ENCODE measurements at regions not wholly inside any gene's neighbourhood (a gene's known extent, or its start where the extent isn't known, plus 50 kb on each side); places are given as distances from the start of the nearest gene placed in this dataset.

DNA sequence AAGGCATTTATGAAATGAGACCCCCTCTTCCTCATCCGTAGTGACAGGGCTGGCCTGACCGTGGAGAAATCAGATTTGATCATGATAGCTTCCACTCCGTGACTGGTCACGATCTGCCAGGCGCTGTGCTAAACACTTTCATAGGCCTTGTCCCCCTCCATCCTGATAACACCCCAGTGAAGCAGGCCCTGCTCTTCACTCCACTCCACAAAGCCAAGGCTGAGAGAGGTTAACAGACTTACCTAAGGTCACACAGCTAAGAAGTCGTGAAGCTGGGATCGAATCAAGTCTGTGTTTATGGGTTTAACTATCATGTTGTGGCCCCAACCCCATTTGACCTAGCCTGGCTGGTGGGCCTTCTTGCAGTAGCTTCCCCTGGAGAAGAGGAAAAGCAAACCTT is 53.3 kb upstream of the IL17B start:
- 50 to 59% methylated on average over 7 of the region's 7 CpGs for WGBS, 2 donors
- Histone ChIP-seq H3K27me3 (no peaks in the 10 kb centered on the region), H3K27ac (peak overlapping the region in 9 of 10 donors; percentile 23 to 97 (median 55)), H3K36me3 (peaks cover 0 to 42% (median 16%) of the 10 kb centered on the region in 9 donors), H3K4me3 (no peak overlapping the region), H3K4me1 (peaks cover 17 to 68% (median 33%) of the 10 kb centered on the region in 9 donors), H3K9me3 (no peaks in the 10 kb centered on the region)
- DNase-seq (no peak), ATAC-seq (peak in 7 of 8 donors; percentile 0 to 3 (median 1))
- TF ChIP-seq, protein P1, sequence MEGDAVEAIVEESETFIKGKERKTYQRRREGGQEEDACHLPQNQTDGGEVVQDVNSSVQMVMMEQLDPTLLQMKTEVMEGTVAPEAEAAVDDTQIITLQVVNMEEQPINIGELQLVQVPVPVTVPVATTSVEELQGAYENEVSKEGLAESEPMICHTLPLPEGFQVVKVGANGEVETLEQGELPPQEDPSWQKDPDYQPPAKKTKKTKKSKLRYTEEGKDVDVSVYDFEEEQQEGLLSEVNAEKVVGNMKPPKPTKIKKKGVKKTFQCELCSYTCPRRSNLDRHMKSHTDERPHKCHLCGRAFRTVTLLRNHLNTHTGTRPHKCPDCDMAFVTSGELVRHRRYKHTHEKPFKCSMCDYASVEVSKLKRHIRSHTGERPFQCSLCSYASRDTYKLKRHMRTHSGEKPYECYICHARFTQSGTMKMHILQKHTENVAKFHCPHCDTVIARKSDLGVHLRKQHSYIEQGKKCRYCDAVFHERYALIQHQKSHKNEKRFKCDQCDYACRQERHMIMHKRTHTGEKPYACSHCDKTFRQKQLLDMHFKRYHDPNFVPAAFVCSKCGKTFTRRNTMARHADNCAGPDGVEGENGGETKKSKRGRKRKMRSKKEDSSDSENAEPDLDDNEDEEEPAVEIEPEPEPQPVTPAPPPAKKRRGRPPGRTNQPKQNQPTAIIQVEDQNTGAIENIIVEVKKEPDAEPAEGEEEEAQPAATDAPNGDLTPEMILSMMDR (IDR thresholded peaks at IDR 0.05): no peak
- intact Hi-C loops (cut with DNase I): loop anchor here in 4 of 10 donors (5.0 to 10.0 kb wide), 3 partner anchors 50 to 168 kb away; no protein-coding TSS in a partner anchor

DNA sequence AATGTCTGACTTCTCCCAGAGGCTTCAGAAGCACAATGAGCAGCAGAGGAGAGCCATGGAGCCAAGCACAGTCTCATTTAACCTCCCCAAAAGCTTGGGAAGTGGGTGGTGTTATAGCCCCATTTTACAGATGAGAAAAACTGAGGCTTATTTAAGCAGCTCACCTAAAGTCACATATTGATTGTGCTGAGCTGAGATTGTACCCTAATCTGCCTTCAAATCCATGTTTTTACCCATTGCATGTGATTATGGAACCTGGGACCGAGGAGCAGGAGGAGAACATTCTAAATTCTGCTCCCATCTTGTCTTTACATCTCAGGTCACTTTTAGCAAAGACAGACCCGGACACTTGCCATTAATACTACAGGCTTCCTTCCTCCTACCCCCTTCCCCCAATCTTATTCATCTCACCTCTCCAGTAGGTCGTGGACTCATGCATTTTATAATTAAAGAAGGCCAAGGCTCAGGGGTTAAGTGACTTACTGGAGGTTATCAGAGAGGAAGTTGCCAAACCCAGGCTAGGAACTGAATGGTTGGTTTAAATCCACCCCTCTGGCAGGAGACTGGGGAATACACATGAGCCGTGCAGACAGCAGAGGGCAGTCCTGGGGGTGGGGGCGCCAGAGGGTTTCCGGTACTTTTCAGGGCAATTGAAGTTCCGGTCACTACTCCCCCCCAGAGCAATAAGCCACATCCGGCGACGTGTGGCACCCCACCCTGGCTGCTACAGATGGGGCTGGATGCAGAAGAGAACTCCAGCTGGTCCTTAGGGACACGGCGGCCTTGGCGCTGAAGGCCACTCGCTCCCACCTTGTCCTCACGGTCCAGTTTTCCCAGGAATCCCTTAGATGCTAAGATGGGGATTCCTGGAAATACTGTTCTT is 51.0 kb upstream of the IL17B start:
- Histone ChIP-seq H3K4me3 (peak overlapping the region in 4 of 10 donors; percentile 1 to 11 (median 3)), H3K27ac (peak overlapping the region; percentile 57 to 97 (median 84)), H3K27me3 (no peaks in the 10 kb centered on the region), H3K36me3 (peaks cover 0 to 64% (median 16%) of the 10 kb centered on the region in 9 donors), H3K4me1 (peaks cover 17 to 82% (median 38%) of the 10 kb centered on the region in 9 donors), H3K9me3 (no peaks in the 10 kb centered on the region)
- DNase-seq (peak; percentile 72 to 75), ATAC-seq (peak; percentile 5 to 55 (median 42))
- 33 to 34% methylated on average over 15 of the region's 15 CpGs for WGBS, 2 donors
- TF ChIP-seq, protein P1 (IDR thresholded peaks at IDR 0.05): peak in 6 of 9 donors; percentile 22 to 48 (median 36)
- intact Hi-C loops (cut with DNase I): loop anchor here in 8 of 10 donors (1.0 to 10.0 kb wide), 5 partner anchors 47 to 165 kb away; no protein-coding TSS in a partner anchor

Small RNAs in the stretch of these regions (microRNA-seq; reads per million reads assigned to microRNA genes)
- gene MIR145: 5,454 to 5,608 reads per million in 2 donors

Measured in heart right ventricle (tissue), 16 donors.